ENCODE measurements at regions not wholly inside any gene's neighbourhood (a gene's known extent, or its start where the extent isn't known, plus 50 kb on each side); places are given as distances from the start of the nearest gene placed in this dataset.

DNA sequence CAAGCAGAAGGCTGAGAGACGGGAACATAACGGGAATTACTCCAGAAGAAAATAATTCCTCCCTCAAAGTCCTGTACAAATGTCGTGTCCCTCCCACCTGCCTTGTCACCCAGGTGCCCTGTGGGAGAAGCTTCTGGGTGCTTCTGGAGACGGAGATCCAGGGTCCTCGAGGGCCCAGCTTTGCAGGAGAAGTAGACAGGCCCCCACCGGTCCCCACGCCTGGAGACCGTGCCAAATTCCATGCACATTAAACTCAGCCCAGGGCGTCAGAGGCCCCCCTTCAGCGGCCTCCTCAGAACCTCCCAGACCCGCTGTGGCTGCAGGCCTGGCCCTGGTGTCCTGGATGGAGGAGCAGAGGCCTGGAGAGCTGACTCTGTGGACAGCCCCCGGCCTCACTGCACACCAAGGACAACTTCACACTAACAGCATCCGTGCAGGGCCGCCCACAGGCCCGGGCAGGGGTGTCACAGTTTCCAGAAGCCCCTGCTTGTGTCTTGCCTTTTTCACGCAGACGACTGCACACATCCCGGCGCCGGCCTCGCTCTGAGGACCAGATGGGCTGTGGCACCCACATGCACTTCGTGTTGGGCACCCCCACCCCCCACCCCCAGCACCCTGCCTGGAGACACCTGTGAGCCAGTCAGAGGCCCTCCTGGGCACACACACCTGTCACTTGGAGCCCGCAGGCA is 734.3 kb downstream of the BRD1 start:
- DNase-seq: no peak

DNA sequence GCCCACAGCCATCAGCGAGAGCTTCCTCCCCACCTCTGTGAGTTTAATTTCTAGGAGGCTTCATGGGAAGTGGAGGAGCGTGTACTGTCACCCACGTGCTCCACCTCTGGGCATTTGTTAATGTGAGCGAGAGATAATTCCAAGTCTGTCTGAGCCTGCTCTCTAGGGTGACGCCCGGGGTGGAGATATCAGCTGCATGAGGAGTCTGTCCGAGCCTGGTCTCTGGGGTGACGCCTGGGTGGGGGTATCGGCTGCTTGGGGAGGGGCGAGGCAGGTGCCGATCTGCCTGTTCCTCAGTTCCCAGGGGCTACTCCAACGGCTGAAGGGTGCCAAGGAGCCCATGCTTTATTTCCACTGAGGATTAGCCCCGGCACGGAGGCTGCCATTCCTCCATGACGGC is 735.0 kb downstream of the BRD1 start:
- no peak for DNase-seq

DNA sequence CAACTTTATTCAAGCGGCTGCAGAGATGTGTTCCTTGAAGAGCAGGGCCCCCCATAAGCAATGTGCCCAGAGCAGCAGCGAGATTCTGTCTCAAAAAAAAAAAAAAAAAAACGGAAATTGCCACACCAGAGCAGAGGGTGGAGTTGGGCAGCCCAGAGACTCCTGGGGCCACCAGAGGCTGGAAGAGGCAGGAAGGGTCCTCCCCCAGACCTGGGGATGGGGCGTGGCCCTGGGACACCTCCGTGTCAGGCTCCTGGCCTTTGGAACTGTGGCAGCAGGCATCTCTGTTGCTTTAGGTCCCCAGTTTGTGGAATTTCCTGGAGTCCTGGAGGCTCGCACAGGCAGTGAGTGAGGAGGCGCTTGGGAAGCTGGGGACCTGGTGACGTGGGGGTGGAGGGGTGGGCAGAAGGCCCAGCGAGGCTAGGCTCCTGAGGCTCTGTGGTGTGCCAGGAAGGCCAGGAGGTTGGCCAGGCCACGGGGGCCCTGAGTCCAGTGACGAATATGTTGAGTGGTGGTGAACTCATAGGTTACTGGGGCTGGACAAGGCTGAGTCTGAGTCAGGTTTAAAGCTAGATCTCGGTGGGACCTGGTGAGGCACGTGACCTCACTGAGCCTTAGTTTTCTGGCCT is 735.6 kb downstream of the BRD1 start:
- no peak for DNase-seq

DNA sequence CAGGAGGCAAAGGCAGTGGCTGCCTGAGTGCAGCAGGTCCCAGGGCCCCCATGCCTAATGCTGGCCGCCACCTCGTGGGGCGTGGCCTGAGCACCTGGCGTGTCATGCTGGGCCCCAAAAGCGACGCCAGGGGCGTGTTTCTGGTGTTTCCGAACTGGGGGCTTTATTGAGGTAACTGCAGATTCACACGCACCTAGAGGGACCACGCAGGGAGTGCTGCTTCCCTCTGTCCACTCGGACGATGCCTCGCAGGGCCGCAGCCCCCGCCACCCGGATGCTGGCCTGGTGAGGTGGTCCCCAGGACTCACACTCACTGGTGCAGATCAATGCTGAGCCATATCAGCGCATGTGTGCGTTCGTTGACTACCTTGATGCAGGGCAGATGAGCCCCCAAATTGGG is 736.2 kb downstream of the BRD1 start:
- no peak for DNase-seq

DNA sequence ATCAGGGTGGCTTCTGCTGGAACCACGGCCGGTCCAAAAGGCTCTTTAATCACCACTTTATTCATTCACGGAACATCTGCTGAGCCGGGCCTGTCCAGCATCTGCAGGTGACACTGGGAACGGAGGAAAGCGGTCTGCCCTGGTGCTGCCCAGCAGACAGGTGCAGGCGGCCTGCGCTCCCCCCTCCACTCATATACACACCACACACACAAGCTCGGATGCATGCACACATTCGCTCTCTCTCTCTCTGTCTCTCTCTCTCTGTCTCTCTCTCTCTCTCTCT is 736.9 kb downstream of the BRD1 start:
- DNase-seq: peak; percentile 33

DNA sequence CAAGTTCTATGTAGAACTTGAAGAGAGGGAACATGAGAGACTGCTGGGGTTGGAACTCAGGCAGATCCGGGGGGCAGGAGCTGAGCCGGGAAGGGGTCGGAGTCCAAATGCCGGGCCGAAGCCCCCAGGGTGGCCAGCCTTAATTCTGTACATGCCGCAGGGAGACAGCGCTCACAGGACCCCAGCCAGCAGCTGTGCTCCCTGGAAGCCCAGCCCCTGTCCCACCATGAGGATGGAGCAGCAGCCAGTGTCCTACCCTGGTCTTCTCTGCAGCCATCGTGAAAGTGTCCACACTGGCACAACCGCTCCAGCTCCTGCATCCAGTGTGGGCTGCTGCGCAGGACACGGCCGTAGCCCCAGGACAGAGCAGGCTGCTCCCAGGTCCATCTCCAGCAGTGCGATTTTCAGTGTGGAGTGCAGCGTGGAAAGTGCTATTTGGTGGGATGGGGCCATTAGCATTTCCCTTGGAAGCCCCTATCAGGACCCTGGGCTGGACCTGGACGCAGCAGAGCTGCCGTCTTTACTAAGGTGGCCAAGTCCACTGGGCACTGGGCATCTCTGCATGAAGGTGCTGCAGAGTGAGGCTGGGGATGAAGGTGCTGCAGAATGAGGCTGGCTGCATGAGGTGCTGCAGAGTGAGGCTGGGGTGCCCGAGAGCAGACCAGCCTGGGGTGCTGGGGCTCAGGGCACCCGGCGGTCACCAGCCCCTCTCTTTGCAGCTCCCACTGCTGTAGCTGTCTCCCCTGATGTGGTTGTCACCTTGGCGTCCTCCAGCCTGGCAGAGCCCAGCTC is 737.4 kb downstream of the BRD1 start:
- no peak for DNase-seq

DNA sequence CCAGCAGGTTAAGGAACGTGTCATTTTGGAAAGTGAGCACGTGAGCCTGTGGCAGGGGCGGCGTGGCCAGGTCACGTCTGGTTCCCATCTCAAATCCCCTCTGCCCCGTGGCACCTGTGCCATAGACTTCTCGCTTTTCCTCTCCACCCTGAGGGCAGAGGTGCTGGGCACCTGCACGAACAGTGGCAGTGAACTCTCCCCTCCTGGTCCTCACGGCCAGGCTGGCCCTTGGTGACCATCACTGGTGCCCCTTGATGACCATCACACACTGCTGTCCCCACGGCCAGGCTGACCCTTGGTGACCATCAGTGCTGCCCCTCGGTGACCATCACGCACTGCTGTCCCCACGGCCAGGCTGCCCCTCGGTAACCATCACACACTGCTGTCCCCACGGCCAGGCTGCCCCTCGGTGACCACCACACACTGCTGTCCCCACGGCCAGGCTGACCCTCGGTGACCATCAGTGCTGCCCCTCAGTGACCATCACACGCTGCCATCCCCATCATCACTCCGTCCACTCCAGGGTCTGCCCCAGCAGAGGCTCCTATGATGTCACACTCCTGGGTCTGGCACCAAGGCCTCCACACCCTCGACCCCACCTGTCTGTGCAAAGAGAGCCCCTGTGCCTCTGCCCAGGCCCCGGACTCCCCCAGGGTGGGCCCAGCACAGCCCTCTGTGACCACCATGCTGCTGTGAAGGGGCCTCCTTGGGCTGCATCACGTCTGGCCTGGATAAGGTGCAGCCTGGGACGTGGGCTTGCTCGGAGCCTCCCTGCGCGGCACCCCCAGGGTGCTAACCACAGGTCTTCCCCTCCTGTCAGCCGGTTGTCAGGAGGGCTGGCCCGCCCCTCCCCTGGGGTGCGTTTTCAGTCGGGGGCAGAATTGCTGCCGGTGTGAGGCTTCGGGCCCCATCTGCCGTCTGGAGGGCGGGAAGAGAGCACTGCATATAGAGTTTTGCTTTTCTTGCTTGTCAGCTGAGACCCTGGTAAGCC is 738.6 kb downstream of the BRD1 start:
- DNase-seq: no peak

DNA sequence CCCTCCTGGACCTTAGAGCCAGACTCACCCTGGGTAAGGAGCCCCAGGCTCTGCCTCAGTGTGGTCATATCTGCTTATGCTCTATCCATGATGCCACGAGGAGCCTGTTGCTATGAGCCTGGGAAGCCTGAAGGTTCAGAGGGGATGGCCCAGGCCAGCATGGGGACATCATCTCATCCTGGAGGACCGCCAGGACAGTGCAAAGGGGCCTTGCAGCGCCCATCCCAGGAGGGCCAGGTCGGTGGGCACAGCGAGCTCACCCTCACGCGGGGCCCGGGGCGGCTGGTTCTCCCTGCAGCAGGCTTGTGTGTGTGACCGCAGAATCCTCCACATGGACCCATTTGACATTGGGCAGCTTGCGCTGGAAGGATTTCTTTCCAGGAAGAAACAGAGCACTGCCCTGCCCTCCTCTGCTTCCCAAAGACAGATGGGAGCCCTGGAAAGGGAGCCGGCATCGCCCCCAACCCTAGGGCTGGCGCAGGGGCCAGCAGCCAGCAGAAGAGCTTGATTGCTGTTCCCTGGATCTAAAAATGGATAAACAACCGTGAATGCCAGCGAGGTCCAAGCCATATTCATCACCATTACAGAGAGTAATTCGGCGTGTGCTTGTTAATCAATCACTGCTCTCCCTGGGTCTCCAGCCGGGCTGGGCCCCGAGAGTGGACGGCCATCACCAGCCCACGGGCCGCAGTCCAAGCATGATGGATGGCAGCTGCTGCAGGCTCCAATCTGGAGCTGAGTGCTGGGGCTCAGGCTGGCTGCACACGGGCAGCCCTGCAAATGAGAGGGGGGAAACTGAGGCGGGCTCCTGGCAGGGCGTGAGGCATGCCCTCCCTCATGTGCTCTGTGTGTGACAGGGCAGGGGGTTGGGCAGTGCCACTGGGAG is 739.7 kb downstream of the BRD1 start:
- no peak for DNase-seq

DNA sequence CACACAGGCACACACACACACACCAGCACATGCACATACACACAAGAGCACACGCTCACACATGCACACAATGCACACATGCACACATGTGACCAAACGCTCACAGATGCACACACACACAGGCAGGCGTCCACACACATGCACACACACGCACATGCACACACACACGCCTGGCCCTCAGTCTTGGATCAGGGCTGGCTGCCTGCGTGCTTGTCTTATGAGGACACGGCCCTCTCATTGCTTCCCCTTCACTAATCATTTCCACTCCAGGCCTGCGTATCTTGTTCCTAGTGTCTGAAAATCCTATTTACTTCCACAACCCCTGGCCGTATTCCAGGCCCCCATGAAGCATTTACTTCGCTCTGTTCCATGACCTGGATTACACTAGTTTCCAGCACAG is 740.5 kb downstream of the BRD1 start:
- peak; percentile 16 for DNase-seq

DNA sequence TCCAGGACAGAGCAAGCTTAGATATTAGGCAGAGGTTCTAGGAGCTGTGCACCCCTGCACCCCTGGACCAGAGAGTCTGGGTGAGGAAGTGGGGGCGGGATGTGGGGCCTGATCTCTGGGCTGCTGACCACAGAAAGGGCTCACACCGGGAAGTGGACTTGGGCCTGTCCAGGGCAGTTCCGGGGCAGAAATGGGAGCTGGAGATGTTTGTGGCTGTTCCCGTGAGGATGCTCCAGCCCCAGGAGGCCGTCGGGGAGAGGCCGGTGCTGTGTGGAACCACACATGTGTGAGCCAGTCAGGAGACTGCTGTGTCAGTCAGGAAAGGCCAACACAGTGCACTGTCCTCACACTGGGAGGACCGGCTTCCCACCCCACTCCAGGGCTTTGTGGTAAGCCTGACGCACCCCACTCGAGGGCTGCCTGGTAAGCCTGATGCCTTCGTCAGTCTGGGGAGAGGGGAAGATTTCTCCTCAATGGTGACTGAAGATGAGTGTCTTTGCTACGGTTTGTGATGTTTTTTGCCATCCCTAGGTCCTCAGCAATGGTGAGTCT is 741.0 kb downstream of the BRD1 start:
- no peak for DNase-seq

DNA sequence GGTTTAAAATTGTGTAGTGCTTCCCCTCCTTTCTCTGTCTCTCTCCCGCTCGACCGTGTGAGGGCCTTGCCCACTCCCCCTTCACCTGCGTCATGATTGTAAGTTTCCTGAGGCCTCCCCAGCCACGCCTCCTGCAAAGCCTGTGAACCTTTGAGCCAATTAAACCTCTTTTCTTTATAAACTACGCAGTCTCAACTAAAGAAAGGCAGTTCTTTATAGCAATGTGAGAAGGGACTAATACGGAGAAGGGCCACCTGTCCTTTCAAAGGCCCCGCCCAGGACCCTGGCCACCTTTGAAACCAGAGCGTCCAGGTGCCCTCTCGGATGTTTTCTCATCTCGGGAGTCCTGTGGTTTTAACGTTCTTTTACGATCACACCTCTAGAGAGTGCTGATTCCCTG is 741.5 kb downstream of the BRD1 start:
- peak; percentile 73 for DNase-seq

DNA sequence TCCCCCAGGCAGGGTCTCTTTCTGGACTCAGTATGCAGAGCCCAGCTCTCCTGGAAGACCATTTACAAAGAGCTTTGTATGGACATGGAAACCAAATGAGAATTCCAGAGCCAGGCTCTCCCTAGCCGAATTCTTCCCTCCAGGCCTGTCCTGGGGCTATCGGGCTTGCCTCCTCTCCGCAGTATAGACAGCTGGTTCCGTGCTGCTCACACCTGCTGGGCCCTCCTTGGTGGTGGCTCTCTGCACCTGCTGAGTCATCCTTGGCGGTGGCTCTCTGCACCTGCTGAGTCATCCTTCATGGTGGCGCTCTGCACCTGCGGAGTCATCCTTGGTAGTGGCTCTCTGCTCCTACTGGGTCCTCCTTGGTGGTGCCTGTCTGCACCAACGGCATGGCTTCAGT is 743.5 kb downstream of the BRD1 start:
- DNase-seq: no peak

DNA sequence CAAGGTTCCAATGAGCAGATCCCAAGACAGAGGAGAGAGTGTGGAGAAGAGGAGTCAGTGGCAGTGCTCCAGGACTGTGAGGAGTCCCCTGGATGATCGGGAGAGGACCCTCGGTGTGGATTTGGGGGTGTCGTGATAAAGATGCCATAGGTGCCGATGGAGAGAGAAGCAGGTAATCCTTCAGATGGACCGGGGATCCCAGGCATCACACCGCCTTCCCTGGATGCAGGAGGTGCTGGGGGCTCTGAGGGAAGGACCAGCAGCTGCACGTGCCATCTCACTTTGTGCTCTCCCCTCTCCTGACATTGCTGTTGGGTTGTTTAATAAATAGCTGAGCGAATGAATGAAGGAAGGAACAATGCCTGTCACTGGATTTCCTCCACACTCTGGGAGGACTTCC is 744.1 kb downstream of the BRD1 start:
- DNase-seq: no peak

DNA sequence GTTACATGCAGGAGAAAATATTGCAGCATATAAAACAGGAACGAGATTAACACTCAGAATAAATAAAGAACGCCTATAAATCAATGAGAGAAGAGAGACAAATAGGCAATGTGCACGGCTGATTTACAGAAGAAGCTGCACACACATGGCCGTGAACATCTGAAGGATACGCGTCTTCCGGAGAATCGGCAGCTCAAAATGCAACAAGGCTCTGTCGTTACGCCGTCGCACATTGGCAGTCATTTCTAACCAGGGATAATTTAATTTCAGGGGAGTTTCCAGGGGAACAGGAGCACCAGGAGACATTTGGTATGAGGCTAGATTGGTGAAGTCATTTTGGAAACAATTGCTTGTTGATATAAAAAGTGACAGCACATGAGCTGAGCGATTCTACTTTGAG is 745.2 kb downstream of the BRD1 start:
- no peak for DNase-seq

DNA sequence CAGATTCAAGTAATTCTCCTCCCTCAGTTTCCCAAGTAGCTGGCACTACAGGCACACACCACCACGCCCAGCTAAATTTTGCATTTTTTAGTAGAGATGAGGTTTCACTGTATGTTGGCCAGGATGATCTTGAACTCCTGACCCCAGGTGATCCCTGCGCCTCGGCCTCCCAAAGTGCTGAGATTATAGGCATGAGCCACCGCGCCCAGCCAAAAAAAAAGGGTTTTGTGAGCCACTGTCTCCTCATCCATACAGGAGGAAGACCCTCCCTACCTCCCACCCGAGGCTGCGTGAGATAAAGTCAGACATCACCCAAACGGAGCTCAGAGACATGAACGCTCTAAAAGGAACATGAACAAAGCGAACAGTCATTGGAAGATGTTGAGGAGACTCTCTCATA is 745.7 kb downstream of the BRD1 start:
- DNase-seq: no peak

DNA sequence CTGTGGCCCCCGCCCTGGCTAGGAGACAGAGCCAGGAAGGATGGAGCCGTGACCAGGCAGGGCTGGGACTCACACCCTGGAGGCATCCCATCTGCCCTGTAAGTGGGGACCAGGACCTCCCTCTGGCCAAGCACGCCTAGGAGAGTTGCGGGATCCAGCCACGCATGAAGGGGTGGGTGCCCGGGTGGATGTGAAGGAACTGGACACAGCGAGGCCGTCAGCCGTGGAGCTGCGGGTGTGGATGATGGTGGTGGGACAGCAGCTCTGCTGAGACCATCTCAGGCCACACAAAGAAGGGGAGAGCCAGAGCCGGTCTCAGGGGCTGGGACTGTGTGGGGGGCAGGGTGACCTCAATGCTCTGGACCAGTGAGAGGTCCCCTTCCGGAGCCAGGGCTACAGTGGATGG is 746.4 kb downstream of the BRD1 start:
- no peak for DNase-seq

DNA sequence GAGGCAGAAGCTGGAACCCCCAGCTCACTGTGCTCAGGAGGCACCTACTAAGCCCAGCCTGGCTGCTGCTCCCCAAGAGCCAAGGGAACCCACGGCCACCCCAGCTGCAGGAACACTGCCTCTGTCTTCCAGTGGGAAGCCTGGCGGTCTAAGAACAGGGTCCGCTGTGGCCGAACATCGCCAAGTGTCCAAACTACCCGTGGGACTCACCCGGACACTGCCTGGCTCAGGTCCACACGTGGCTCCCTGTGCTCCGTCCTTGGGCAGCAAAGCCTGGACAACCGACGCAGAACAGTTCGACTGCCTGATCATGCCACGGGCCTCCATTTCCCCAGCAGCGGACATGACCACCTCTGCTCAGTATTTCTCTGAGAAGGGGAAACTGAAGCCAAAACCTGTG is 747.0 kb downstream of the BRD1 start:
- DNase-seq: no peak

DNA sequence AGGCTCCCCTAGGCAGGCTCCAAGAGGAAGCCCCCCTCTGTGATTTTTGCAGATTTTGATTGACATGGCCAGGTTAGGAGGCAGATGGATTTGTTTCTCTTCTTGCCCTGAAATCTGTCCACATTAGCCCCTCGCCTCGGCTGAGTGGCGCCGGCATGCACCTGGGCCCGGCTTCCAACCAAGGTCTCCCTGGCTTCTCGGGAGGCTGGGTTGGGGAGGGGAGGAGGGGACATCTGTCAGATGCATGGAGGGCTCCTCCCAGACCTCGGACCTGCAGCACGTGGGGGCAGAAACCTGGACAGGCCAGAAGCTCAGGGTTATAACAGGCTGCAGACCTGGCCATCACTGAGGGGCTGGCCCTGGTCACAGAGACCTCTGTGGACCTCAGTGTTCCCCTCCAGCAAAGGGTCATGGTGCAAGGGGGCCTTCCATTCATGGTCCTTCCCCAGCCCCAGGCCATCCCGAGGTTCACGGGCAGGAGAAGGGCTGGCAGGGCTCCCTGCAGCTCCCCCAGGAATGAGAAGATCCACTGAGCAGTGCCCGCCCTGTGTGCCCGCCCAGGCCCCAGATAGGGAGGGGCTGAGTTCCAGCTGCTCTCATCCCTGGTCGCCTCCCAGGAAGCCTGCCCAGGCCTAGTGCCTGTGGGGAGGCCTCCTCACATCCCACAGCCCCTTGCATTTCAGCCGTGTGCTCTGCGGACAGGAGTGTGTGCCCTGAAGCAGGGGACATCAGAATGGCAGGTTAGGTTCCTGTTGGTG is 747.8 kb downstream of the BRD1 start:
- no peak for DNase-seq

DNA sequence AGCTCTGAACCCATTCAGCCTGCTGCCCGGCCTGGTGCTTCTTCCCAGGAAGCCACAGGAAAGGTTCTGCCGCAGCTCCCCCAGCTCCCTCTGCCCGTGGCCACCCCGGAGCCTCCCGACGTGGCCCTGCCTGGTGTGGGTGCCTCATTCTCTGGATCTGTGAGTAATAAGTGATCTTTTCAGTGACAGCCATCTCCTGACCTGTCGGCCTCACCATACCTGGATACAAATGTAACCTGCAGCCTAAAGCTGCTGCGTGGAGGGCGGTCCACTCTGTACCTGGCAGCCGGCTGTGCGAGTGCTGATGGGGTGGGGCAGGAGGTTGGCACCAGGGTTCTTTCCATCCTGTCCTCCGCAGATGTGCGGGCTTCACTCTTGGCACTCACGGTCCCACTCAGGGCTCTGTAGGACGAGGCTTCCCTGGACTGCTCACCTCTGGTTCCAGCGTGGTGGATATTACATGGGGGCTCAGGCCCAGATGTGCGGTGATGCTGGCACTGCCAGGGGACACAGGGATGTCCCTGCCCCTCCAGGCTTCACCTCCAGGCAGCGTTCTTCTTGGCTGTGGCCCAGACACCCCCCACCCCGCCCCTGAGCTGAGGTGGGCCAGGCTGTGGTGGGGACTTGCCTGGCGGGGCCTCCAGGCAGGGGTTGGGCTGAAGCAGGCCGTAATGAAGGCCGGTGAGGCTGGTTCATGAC is 748.5 kb downstream of the BRD1 start:
- no peak for DNase-seq

DNA sequence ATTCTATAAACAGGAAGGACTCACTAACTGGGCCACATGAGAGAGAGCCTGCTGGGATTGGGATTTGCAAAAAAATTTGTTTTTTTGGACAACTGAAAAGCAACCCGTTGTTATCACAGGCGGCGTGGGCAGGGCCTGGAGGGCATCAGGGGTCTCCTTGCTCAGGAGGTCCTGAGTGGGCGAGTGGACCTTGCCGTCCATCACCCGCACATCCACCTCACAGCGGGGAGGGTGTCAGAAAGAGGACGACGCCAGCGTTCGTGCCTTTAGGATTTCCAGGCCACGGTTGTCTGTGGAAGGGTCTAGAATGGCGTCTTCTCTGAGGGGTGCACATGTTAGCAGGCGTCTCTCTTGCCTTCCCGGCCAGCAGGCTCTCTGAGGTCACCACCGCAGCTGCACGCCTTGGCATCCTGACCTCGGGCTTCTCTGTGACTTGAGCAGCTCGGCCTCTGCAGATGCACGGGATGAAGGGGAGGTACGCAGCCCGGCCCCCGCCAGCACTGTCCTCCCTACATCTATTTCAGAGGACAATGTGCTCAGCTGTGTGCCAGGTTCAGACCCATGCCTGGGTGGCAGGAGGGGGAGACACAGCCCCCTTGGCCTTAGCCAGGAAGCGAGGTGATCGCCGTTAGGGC is 749.5 kb downstream of the BRD1 start:
- no peak for DNase-seq
